ENCODE measurements at regions not wholly inside any gene's neighbourhood (a gene's known extent, or its start where the extent isn't known, plus 50 kb on each side); places are given as distances from the start of the nearest gene placed in this dataset.
"Not testable (repeated sequence)": the region's sequence is repeated elsewhere in the genome, so short reads cannot be mapped to it uniquely, and the experiment has no call there.

DNA sequence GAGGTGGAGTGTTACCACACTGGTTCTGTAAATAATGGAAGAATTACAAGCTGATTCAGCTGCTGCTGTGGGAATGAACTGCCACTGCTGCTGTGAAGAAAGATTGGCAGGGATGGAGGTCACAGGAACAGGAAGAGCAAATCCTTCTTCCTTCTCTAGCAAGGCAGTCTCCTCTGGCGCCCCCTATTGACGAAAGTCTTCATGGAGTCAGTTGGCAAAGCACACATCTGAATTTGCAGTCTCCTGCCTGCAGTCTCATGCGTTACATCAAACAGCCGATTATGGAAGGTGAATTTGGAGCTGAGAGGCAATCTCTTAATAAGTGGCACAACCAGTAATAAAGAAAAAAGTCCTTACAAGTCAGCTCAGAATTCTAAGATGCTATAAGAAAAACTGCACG is 106.0 kb upstream of the TMTC1 start:
- no peaks in the 10 kb centered on the region for H3K36me3 ChIP-seq
- peak; percentile 28 for DNase-seq
- intact Hi-C loops (cut with micrococcal nuclease): no loop called here
- no peaks in the 10 kb centered on the region for H3K27me3 ChIP-seq (ENCODE audit: low read depth)
- peaks cover 11% of the 10 kb centered on the region for H3K9me3 ChIP-seq (replicated peaks)
- TF ChIP-seq, protein P1, sequence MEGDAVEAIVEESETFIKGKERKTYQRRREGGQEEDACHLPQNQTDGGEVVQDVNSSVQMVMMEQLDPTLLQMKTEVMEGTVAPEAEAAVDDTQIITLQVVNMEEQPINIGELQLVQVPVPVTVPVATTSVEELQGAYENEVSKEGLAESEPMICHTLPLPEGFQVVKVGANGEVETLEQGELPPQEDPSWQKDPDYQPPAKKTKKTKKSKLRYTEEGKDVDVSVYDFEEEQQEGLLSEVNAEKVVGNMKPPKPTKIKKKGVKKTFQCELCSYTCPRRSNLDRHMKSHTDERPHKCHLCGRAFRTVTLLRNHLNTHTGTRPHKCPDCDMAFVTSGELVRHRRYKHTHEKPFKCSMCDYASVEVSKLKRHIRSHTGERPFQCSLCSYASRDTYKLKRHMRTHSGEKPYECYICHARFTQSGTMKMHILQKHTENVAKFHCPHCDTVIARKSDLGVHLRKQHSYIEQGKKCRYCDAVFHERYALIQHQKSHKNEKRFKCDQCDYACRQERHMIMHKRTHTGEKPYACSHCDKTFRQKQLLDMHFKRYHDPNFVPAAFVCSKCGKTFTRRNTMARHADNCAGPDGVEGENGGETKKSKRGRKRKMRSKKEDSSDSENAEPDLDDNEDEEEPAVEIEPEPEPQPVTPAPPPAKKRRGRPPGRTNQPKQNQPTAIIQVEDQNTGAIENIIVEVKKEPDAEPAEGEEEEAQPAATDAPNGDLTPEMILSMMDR (IDR thresholded peaks at IDR 0.05; ENCODE audit: borderline replicate concordance): peak; percentile 75
- H3K4me1 ChIP-seq: no peaks in the 10 kb centered on the region
- no peak overlapping the region for H3K27ac ChIP-seq (replicated peaks)
- H3K4me3 ChIP-seq: no peak overlapping the region

DNA sequence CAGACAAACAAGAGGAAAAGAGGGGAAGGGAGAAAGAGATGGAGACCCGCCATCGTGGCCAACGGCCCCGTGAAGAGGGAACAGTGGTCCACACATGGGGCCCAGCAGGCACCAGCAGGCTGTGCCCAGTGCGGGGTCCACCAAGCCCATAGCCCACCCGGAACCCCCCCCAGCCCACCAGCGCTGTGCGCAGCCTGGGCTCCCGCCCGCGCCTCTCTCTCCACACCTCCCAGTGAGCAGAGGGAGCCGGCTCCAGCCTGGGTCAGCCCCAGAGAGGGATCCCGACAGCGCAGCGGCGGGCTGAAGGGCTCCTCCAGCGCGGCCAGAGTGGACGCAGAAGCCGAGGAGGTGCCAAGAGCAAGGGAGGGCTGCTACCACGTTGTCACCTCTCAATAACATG is 105.0 kb upstream of the TMTC1 start:
- TF ChIP-seq, protein P1 (IDR thresholded peaks at IDR 0.05; ENCODE audit: borderline replicate concordance): no peak
- no peak for DNase-seq
- intact Hi-C loops (cut with micrococcal nuclease): no loop called here
- H3K27ac ChIP-seq (replicated peaks): no peak overlapping the region
- no peaks in the 10 kb centered on the region for H3K27me3 ChIP-seq (ENCODE audit: low read depth)
- no peaks in the 10 kb centered on the region for H3K4me1 ChIP-seq
- H3K9me3 ChIP-seq (replicated peaks): peaks cover 11% of the 10 kb centered on the region
- no peak overlapping the region for H3K4me3 ChIP-seq
- no peaks in the 10 kb centered on the region for H3K36me3 ChIP-seq

DNA sequence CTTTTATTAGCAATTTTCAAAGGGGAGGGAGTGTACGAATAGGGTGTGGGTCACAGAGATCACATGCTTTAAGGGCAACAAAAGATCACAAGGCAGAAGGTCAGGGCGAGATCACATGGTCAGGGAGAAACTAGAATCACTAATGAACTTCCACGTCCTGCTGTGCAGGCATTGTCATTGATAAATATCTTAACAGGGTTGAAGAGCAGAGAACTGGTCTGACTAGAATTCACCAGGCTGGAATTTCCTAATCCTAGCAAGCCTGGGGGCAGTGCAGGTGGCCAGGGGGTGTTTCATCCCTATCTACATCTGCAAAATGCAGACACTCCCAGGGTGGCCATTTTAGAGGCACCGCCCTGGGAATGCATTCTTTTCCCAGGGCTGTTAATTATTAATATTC is 101.2 kb upstream of the TMTC1 start:
- DNase-seq; H3K27me3 ChIP-seq (ENCODE audit: low read depth); H3K27ac ChIP-seq (replicated peaks); H3K4me3 ChIP-seq; intact Hi-C loops (cut with micrococcal nuclease); H3K4me1 ChIP-seq; H3K36me3 ChIP-seq: not testable (repeated sequence)
- peaks cover 11% of the 10 kb centered on the region for H3K9me3 ChIP-seq (replicated peaks)

DNA sequence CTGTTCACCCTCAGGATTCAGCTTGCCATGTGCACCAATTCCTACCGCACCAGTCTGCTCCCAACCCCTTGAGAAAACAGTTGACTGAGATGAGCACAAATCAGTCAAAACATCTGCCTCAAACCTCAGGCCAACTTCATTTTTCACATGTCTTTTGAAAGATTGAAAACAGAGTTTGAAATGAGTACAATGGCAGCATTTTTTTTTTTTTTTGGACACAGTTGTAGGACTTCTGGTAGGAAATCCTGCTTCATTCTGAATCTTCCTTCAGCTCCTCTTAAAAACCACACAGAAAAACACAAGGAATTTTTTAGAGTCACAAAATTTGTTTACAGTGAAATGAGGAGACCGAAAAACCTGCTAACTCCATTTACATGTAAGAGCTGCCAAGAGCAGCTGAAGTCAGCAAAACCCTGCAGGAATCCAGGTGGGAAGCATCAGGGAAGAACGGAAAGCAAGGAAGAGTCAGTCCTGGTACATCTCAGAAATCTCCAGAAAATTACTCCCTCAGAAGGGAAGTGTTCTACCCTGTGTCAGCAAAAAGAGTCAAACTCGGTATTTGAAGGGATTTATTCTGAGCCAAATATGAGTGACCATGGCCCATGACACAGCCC is 100.3 kb upstream of the TMTC1 start:
- Histone ChIP-seq H3K4me1 (peaks cover 7% of the 10 kb centered on the region), H3K27ac (replicated peaks) (peak overlapping the region; percentile 14), H3K4me3 (no peak overlapping the region), H3K36me3 (no peaks in the 10 kb centered on the region), H3K9me3 (replicated peaks) (peaks cover 11% of the 10 kb centered on the region), H3K27me3 (ENCODE audit: low read depth) (no peaks in the 10 kb centered on the region)
- no peak for DNase-seq
- intact Hi-C loops (cut with micrococcal nuclease): no loop called here
- TF ChIP-seq, protein P1 (IDR thresholded peaks at IDR 0.05; ENCODE audit: borderline replicate concordance): no peak

DNA sequence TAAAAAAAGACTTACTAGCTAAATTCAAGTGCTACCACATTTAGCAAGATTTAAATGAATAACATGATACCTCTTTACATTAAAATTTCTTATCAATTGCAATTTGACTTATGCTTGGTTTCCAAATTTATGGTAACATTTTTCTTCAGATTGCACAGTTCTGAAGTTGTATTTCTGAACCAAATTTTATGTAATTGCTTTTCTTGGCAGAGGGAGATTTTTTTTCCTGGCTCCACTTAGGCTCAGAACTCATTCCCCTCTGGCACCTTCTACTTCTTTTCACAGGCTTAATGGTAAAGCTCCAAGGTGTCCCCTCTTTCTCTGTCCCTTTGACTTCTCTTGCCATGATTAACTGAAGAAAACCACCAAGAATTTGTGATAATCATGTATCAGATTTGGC is 99.8 kb upstream of the TMTC1 start:
- intact Hi-C loops (cut with micrococcal nuclease): no loop called here

DNA sequence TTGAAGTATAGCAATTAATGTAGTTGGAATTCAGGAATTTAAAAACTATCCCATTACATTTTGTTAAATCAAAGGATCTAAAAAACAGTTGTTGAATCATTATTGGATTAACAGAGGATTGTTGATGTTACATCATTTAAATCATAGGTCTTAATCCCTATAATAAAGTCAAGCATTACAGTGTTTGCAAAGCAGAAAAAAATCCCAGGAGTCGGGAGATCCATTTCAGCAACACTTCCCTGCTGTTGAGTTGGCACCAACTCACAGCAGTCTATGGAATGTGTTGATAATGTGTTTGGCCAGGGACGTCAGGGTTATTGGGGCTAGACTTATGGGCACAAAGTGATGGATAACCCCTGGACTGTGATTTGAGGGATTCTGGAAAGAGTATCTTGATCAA is 99.1 kb upstream of the TMTC1 start:
- Histone ChIP-seq H3K27ac (replicated peaks) (no peak overlapping the region), H3K36me3 (no peaks in the 10 kb centered on the region), H3K27me3 (ENCODE audit: low read depth) (no peaks in the 10 kb centered on the region), H3K4me1 (peaks cover 7% of the 10 kb centered on the region), H3K4me3 (no peak overlapping the region), H3K9me3 (replicated peaks) (peaks cover 4% of the 10 kb centered on the region)
- intact Hi-C loops (cut with micrococcal nuclease): no loop called here
- TF ChIP-seq, protein P1 (IDR thresholded peaks at IDR 0.05; ENCODE audit: borderline replicate concordance): no peak
- no peak for DNase-seq

More for the DNA sequence above, 99.8 kb upstream of the TMTC1 start:
- Histone ChIP-seq H3K4me1 (peaks cover 7% of the 10 kb centered on the region), H3K9me3 (replicated peaks) (peaks cover 10% of the 10 kb centered on the region), H3K27me3 (ENCODE audit: low read depth) (no peaks in the 10 kb centered on the region), H3K4me3 (no peak overlapping the region), H3K36me3 (no peaks in the 10 kb centered on the region), H3K27ac (replicated peaks) (peak overlapping the region; percentile 14)
- TF ChIP-seq, protein P1 (IDR thresholded peaks at IDR 0.05; ENCODE audit: borderline replicate concordance): no peak
- no peak for DNase-seq
